Naive B cell (primary cell): ENCODE measurements at regions not wholly inside any gene's neighbourhood (a gene's known extent, or its start where the extent isn't known, plus 50 kb on each side); places are given as distances from the start of the nearest gene placed in this dataset.
A peak's percentile ranks its signal among the peaks of the same experiment; 100 is the strongest.

Source experiments
- ATAC-seq, 2 donors: fragments of 150-1000 bp; cut with Tn5 transposase; 2 replicates each; pipeline ENCODE4 v1.10.0; 2021; ENCODE audit warnings: low read depth in 2 of 2, mild to moderate bottlenecking in 2 of 2, moderate library complexity in 2 of 2
- DNase-seq: peaks from one replicate; pipeline ENCODE4 v3.0.0; 2022
- H3K27ac Mint-ChIP-seq, 6 donors: one replicate each; pipeline ENCODE4 v1.8.0; 2020 to 2022; ENCODE audit warnings: mild to moderate bottlenecking in 6 of 6, mixed read lengths in 6 of 6, moderate library complexity in 5 of 6, inconsistent platforms in 2 of 6
- H3K27me3 Mint-ChIP-seq, 3 donors: one replicate each; pipeline ENCODE4 v1.8.0; 2021 to 2022; ENCODE audit warnings: mixed read lengths in 3 of 3, mild to moderate bottlenecking in 1 of 3
- H3K36me3 Mint-ChIP-seq, 2 donors: one replicate each; pipeline ENCODE4 v1.8.0; 2020 to 2022; ENCODE audit warnings: mixed read lengths in 2 of 2, inconsistent platforms in 1 of 2, mild to moderate bottlenecking in 1 of 2
- H3K4me1 Mint-ChIP-seq, 3 donors: one replicate each; pipeline ENCODE4 v1.8.0; 2020 to 2022; ENCODE audit warnings: mixed read lengths in 3 of 3, inconsistent platforms in 1 of 3, mild to moderate bottlenecking in 1 of 3, moderate library complexity in 1 of 3
- H3K4me3 Mint-ChIP-seq, 8 donors: one replicate each; pipeline ENCODE4 v1.8.0; 2020 to 2022; ENCODE audit warnings: mild to moderate bottlenecking in 8 of 8, mixed read lengths in 8 of 8, moderate library complexity in 8 of 8, inconsistent platforms in 2 of 8
- H3K9me3 Mint-ChIP-seq, 7 donors: one replicate each; pipeline ENCODE4 v1.8.0; 2020 to 2022; ENCODE audit warnings: mixed read lengths in 7 of 7, mild to moderate bottlenecking in 5 of 7, inconsistent platforms in 2 of 7, moderate library complexity in 1 of 7

DNA sequence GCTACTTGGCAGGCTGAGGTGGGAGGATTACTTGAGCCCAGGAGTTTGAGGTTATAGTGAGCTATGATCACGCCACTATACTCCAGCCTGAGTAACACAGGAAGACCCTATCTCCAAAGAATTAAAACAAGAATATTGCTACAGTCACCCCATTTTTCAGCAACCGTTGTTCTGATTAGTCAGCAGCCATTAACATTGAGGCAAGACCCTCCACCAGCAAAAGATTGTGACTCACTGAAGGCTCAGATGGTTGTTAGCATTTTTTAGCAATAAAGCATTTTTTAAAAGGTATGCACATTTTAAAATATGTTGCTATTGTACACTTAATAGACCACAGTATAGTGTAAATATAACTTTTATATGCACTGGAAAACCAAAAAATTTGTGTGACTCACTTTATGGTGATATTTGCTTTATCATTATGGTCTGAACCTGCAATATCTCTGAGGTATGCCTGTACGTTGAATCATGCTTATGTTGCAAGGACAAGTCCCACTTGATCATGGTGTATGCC is 492.6 kb downstream of the SQOR start:
- ATAC-seq (no peak), DNase-seq (no peak)
- no peaks in the 10 kb centered on the region for H3K4me1 Mint-ChIP-seq
- H3K27ac Mint-ChIP-seq, result no peak overlapping the region
- H3K27me3 Mint-ChIP-seq, result no peaks in the 10 kb centered on the region
- no peaks in the 10 kb centered on the region for H3K36me3 Mint-ChIP-seq
- H3K4me3 Mint-ChIP-seq, result no peak overlapping the region
- H3K9me3 Mint-ChIP-seq, result peaks cover 0 to 52% (median 19%) of the 10 kb centered on the region in 7 donors

DNA sequence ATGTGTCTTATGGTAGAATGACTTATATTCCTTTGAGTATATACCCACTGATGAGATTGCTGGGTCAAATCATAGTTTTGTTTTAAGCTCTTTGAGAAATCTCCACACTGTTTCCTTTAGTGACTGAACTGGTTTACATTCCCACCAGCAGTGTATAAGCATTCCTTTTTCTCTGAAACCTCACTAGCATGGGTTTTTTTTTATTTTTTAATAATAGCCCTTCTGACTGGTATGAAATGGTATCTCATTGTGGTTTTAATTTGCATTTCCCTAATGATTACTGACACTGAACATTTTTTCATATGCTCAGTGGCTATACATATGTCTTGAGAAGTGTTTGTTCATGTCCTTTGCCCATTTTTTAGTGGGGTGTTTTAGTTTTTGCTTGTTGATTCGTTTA is 494.3 kb downstream of the SQOR start:
- Mint-ChIP-seq H3K27ac (no peak overlapping the region), H3K4me1 (no peaks in the 10 kb centered on the region), H3K4me3 (no peak overlapping the region), H3K36me3 (no peaks in the 10 kb centered on the region), H3K27me3 (no peaks in the 10 kb centered on the region), H3K9me3 (peaks cover 0 to 41% (median 8%) of the 10 kb centered on the region in 7 donors)
- ATAC-seq (no peak), DNase-seq (no peak)

DNA sequence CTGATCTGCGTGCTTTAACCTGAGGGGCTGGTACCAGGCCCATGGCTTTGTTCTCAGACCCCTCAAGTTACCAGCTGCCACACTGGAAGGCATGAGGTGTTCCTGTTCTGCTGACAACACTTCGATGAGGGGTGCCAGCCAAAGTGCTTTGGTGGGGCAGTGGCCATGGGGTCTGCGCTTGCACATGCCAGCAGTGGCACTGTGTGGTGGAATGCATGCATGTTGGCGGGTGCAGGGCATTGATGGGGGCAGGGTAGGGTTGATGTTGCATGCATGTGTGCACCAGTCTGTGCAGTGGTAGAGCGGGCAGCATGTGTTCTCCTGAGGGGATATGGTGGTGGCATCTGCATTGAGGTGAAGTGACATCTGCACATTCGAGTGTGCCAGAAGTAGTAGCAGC is 497.0 kb downstream of the SQOR start:
- H3K9me3 Mint-ChIP-seq, result peaks cover 4 to 54% (median 15%) of the 10 kb centered on the region in 7 donors

DNA sequence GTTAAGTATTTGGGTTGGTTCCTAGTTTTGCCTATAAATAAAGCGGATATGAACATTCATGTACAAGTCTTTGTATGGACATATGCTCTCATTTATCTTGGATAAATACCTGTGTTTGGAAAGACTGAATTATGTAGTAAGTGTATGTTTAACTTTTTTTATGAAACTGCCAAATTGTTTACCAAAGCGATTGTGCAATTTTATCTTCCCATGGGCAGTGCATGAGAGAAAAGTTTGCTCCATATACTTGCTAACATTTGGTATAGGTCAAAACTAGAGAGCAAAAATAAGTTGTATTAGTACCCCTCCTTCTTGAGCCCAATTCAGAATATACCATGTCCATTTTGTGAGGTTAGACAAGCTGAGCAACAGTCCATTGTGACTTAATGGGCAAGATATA is 502.6 kb downstream of the SQOR start:
- Mint-ChIP-seq H3K27ac (no peak overlapping the region), H3K36me3 (no peaks in the 10 kb centered on the region), H3K9me3 (peaks cover 4 to 36% (median 11%) of the 10 kb centered on the region in 7 donors), H3K4me3 (no peak overlapping the region), H3K4me1 (no peaks in the 10 kb centered on the region), H3K27me3 (no peaks in the 10 kb centered on the region)
- no peak for DNase-seq
- ATAC-seq, result no peak

More for the DNA sequence above, 497.0 kb downstream of the SQOR start:
- Mint-ChIP-seq H3K27me3 (no peaks in the 10 kb centered on the region), H3K4me1 (no peaks in the 10 kb centered on the region), H3K4me3 (no peak overlapping the region), H3K27ac (no peak overlapping the region), H3K36me3 (no peaks in the 10 kb centered on the region)
- ATAC-seq, result no peak
- DNase-seq, result no peak

DNA sequence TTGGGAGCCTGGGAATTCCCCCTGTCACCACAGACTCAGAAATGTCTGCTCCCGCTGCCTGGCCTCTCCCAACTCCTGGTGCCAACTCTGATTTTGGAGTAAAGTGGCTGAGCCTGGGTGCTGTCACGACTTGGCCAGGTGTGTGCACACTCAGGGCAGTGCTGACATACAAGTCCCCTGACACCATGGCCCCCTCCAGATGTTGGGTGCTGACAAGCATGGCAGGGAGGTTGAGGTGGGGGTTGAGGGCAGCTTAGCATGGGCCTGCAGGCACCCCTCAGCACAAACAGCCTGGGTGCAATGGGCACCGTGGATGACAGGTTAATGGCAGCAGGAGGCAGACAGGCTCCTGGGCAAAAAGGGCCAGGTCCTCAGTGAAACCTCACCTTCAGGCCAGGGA is 511.2 kb downstream of the SQOR start:
- no peaks in the 10 kb centered on the region for H3K4me1 Mint-ChIP-seq
- DNase-seq (no peak), ATAC-seq (no peak)
- no peaks in the 10 kb centered on the region for H3K27me3 Mint-ChIP-seq
- no peaks in the 10 kb centered on the region for H3K36me3 Mint-ChIP-seq
- H3K4me3 Mint-ChIP-seq, result no peak overlapping the region
- peaks cover 5 to 22% (median 12%) of the 10 kb centered on the region in 7 donors for H3K9me3 Mint-ChIP-seq
- H3K27ac Mint-ChIP-seq, result no peak overlapping the region

DNA sequence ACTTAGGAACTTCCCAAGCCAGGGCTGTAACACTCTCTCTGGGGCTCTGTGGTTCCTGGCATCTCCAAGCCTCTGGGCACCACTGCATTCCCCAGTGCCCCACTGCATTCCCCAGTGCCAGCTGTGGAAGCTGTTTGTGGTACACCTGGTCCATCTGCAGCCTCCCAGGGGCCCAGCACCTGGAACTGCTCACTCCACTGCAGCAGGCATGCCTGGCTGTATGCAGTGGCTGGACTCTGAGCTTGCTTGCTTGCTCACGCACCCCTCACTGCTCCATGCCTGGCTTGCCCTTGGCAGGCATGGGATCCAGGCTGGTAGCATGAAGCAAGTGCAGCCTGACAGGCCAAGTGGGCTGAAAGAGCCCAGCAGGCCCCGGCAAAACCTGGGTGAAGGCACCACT is 512.1 kb downstream of the SQOR start:
- DNase-seq (no peak), ATAC-seq (no peak)
- no peak overlapping the region for H3K4me3 Mint-ChIP-seq
- no peak overlapping the region for H3K27ac Mint-ChIP-seq
- no peaks in the 10 kb centered on the region for H3K36me3 Mint-ChIP-seq
- no peaks in the 10 kb centered on the region for H3K4me1 Mint-ChIP-seq
- peaks cover 5 to 25% (median 11%) of the 10 kb centered on the region in 7 donors for H3K9me3 Mint-ChIP-seq
- no peaks in the 10 kb centered on the region for H3K27me3 Mint-ChIP-seq

DNA sequence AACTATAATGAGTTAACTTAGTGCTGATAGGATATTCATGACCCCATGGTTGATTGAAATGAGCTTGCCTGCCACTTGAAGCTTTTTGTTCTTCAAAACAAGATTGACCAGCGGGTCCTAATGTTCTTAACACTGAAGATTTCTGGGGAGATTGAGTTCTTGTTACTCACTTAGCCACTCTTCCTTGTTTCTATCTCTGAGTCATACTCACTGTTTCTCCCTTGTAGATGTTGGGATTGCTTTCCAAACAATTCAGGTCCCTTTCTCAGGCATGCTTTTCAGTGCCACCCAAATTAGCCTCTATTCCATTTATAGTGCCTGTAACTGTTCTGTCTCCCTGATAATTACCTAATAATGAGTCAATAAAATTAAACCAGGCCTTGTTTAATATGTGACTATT is 517.0 kb downstream of the SQOR start:
- ATAC-seq, result no peak

DNA sequence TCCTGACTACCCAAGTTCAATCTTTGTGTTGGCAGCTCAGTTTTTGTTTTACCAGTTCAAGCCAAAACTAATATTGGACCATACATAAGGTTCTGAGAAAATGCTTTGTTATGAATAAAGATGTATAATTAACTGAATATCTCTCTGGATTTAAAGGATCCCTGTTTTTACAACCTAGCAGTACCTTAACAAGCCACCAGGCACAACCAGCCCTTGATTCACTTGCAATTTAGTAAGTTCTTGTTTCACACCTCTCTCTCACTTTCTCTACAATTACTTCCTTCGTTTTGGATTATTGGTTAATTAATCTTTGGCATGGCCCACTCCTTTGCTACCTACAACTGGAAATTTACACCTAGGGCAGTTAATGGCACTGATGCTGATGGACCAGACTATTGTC is 531.9 kb downstream of the SQOR start:
- no peaks in the 10 kb centered on the region for H3K27me3 Mint-ChIP-seq
- no peaks in the 10 kb centered on the region for H3K4me1 Mint-ChIP-seq
- H3K27ac Mint-ChIP-seq, result peak overlapping the region in 1 of 6 donors; percentile 67
- H3K9me3 Mint-ChIP-seq, result peaks cover 3 to 27% (median 20%) of the 10 kb centered on the region in 7 donors
- H3K4me3 Mint-ChIP-seq, result no peak overlapping the region
- ATAC-seq, result no peak
- no peak for DNase-seq
- no peaks in the 10 kb centered on the region for H3K36me3 Mint-ChIP-seq

More for the DNA sequence above, 517.0 kb downstream of the SQOR start:
- Mint-ChIP-seq H3K27ac (no peak overlapping the region), H3K27me3 (no peaks in the 10 kb centered on the region), H3K36me3 (no peaks in the 10 kb centered on the region), H3K4me3 (no peak overlapping the region), H3K4me1 (no peaks in the 10 kb centered on the region), H3K9me3 (peaks cover 1 to 14% (median 5%) of the 10 kb centered on the region in 7 donors)
- no peak for DNase-seq

DNA sequence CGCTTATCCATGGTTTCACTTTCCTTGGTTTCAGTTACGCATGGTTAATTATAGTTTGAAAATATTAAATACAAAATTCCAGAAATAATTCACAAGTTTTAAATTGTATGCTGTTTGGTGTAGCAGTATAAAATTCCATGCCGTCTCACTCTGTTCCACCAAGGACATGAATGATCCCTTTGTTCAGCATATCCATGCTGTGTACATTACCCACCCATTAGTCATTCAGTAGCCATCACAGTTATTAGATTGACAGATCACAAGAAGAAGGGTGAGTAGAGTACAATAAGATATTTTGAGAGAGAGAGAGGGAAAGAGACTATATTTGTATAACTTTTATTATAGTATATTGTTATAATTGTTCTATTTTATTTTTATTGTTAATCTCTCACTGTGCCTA is 535.5 kb downstream of the SQOR start:
- no peaks in the 10 kb centered on the region for H3K4me1 Mint-ChIP-seq
- no peak overlapping the region for H3K4me3 Mint-ChIP-seq
- no peaks in the 10 kb centered on the region for H3K27me3 Mint-ChIP-seq
- no peak for ATAC-seq
- DNase-seq, result no peak
- peaks cover 0 to 19% (median 12%) of the 10 kb centered on the region in 7 donors for H3K9me3 Mint-ChIP-seq
- no peak overlapping the region for H3K27ac Mint-ChIP-seq
- H3K36me3 Mint-ChIP-seq, result no peaks in the 10 kb centered on the region

DNA sequence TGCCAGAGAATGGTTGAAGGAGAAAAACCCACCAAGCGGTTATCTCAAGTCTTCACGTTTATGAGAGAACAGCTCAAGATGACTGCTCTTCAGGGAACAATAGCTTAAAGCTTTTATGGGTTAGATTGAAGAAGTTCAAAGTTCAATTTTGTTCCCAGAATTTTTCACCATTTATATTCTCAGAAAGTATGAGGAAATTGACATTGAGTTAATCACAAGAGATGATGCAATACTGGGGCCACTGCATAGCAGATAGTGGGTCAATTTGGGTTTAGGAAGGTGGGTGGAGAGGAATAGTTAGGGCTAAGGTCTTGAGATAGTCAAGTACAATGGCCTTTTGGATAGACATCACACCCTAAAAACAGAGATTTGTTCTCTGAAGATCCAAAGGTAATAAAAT is 539.3 kb downstream of the SQOR start:
- Mint-ChIP-seq H3K4me3 (no peak overlapping the region), H3K27ac (no peak overlapping the region), H3K9me3 (peaks cover 0 to 22% (median 12%) of the 10 kb centered on the region in 7 donors), H3K4me1 (no peaks in the 10 kb centered on the region), H3K36me3 (no peaks in the 10 kb centered on the region), H3K27me3 (no peaks in the 10 kb centered on the region)
- DNase-seq (no peak), ATAC-seq (no peak)

DNA sequence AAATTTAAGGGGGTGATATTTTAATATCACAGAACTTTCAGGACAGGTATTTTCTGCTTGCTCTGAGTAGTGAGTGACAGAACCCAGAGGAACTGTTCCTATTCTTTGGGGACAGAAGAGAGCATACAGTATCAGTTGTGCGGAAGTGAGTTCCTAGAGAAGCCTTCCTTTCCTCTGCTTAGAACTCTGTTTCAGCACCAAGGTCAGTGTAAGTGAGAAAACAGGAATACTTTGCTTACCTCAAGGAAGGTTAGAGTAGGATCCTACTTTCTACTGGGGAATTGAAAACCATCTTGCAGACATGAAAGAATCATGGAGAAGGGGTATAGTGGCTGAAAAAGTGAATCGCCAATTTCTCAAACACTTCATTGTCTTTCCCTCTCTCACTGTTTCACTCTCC is 542.4 kb downstream of the SQOR start:
- ATAC-seq, result no peak
- H3K27me3 Mint-ChIP-seq, result no peaks in the 10 kb centered on the region
- DNase-seq, result no peak
- peaks cover 0 to 1% of the 10 kb centered on the region in 2 donors for H3K36me3 Mint-ChIP-seq
- H3K27ac Mint-ChIP-seq, result no peak overlapping the region
- H3K9me3 Mint-ChIP-seq, result peaks cover 1 to 29% (median 10%) of the 10 kb centered on the region in 7 donors
- H3K4me3 Mint-ChIP-seq, result no peak overlapping the region
- H3K4me1 Mint-ChIP-seq, result no peaks in the 10 kb centered on the region

DNA sequence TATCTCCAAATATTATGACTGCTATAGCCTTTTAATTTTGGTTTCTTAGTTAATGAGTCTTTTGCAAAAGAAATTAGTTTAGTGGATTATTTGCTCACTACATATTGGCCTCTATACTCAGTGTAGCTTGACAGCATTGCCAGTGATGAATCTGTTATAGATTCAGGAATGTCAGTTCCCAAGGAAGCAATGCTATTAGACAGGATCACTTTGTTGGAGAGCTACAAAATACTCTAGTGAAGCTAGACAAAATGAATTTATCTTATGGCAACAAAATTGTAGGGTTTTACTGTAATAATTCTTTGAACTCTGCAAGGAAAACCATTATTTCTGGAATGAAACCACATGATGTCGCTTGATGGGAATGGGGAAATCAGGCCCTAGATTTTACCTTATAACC is 543.3 kb downstream of the SQOR start:
- H3K9me3 Mint-ChIP-seq, result peaks cover 6 to 33% (median 14%) of the 10 kb centered on the region in 7 donors
- no peaks in the 10 kb centered on the region for H3K27me3 Mint-ChIP-seq
- ATAC-seq, result no peak
- no peaks in the 10 kb centered on the region for H3K4me1 Mint-ChIP-seq
- H3K27ac Mint-ChIP-seq, result no peak overlapping the region
- H3K36me3 Mint-ChIP-seq, result peaks cover 0 to 7% of the 10 kb centered on the region in 2 donors
- DNase-seq, result no peak
- H3K4me3 Mint-ChIP-seq, result no peak overlapping the region

DNA sequence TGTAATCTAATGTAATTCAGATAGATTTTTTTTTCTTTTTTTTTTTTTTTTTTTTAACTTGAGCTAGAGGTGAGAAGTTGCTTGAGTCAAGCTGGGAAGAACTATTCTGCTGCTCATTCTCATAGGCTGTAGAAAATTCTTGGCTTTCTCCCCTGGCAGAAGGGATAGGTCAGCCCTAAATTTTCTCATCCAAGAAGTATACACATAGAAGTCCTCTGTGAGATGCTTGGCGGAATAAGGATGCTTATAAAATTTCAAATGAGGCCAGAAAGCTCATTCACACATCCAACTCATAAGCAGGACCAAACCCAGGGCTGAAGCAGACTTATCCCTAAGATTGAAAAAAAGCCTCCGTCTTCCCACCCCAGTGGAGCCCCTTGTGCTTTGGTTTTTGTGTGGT is 572.5 kb downstream of the SQOR start:
- Mint-ChIP-seq H3K27ac (no peak overlapping the region), H3K27me3 (no peaks in the 10 kb centered on the region), H3K4me3 (no peak overlapping the region), H3K4me1 (no peaks in the 10 kb centered on the region), H3K36me3 (peaks cover 0 to 8% of the 10 kb centered on the region in 2 donors), H3K9me3 (peaks cover 5 to 36% (median 11%) of the 10 kb centered on the region in 7 donors)
- DNase-seq (no peak), ATAC-seq (no peak)

DNA sequence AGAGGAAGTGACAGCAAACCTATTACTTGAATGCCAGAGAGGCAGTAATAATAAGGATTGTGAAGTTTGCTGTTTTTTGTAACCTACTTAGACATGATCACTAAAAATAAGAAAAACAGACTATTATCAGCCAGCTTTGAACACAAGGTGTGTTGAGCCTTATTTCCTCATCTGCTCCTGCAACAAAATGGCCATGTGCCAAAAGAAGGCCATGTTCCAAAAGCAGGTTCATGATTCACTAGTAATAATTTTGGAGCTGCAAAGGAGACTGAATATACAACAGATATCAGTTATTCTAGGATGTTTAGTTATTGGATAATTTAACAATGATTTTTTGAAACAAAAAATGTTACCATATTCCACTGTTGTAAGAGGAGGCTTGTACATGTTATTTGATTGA is 578.7 kb downstream of the SQOR start:
- H3K9me3 Mint-ChIP-seq, result peaks cover 2 to 20% (median 10%) of the 10 kb centered on the region in 7 donors
- H3K4me1 Mint-ChIP-seq, result no peaks in the 10 kb centered on the region
- H3K4me3 Mint-ChIP-seq, result no peak overlapping the region
- no peaks in the 10 kb centered on the region for H3K27me3 Mint-ChIP-seq
- ATAC-seq (no peak), DNase-seq (no peak)
- H3K27ac Mint-ChIP-seq, result no peak overlapping the region
- H3K36me3 Mint-ChIP-seq, result peaks cover 0 to 8% of the 10 kb centered on the region in 2 donors

DNA sequence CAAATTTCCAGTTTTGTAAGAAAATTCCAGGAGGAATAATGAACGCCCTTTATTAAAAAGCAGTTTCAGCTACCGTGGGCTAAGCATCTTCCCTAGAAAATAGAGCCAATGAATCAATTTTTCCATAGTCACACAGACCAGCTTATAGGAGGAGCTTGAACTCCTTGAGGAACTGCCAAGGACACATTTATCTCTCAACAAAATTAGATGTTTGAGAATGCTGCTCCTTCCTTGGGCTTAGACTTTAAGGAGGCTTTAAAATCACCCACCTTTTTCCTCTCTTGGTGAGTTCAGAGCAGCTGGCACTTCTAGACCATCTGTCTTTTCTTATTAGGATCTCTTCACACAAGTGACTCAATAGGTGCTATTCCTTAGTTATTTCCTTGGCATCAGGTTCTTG is 588.0 kb downstream of the SQOR start:
- no peaks in the 10 kb centered on the region for H3K36me3 Mint-ChIP-seq
- DNase-seq (no peak), ATAC-seq (no peak)
- no peak overlapping the region for H3K27ac Mint-ChIP-seq
- no peaks in the 10 kb centered on the region for H3K4me1 Mint-ChIP-seq
- no peak overlapping the region for H3K4me3 Mint-ChIP-seq
- no peaks in the 10 kb centered on the region for H3K27me3 Mint-ChIP-seq
- peaks cover 0 to 8% (median 0%) of the 10 kb centered on the region in 7 donors for H3K9me3 Mint-ChIP-seq
